Spleen (tissue), 7 donors: ENCODE measurements at regions not wholly inside any gene's neighbourhood (a gene's known extent, or its start where the extent isn't known, plus 50 kb on each side); places are given as distances from the start of the nearest gene placed in this dataset.

Experiments used
- POLR2A ChIP-seq, 3 donors: fragments of 450-650 bp; IDR thresholded peaks; one replicate each; pipeline ENCODE4 v1.5.1; 2017; ENCODE audit warnings: antibody characterized with exemption in 3 of 3, mild to moderate bottlenecking in 1 of 3
- TF ChIP-seq, protein P1 (sequence below), 11 experiments: fragments of 200-600 bp in 7 of 11; fragments of 450-650 bp in 4 of 11; sonication (generic) in 4 of 11; IDR thresholded peaks in 8 of 11; conservative IDR thresholded peaks in 3 of 11; 1 replicate in 7 of 11; 2 replicates in 4 of 11; pipeline versions ENCODE4 v1.4.0 to v1.8.0; 2016 to 2021; ENCODE audit warnings: antibody characterized with exemption in 11 of 11, inconsistent platforms in 4 of 11, mild to moderate bottlenecking in 1 of 11
- donor health status: DM: no; HTN: no; CAD: no; lungs with moderate emphysema.
- donor health status: DM: no; HTN: no; CAD: no.
- donor health status: DM: no; HTN: no; CAD: no.

DNA sequence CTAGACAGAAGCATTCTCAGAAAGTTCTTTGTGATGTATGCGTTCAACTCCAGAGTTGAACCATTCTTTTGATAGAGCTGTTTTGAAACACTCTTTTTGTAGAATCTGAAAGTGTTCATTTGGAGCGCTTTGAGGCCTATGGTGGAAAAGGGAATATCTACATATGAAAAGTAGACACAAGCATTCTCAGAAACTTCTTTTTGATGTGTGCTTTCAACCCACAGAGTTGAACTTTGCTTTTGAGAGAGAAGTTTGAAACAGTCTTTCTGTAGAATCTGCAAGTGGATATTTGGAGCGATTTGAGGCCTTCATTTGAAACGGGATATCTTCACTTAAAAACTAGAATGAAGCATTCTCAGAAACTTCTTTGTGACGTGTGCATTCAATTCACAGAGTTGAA, 582.6 kb upstream of the ZNF337 start:
- TF ChIP-seq, protein P1, sequence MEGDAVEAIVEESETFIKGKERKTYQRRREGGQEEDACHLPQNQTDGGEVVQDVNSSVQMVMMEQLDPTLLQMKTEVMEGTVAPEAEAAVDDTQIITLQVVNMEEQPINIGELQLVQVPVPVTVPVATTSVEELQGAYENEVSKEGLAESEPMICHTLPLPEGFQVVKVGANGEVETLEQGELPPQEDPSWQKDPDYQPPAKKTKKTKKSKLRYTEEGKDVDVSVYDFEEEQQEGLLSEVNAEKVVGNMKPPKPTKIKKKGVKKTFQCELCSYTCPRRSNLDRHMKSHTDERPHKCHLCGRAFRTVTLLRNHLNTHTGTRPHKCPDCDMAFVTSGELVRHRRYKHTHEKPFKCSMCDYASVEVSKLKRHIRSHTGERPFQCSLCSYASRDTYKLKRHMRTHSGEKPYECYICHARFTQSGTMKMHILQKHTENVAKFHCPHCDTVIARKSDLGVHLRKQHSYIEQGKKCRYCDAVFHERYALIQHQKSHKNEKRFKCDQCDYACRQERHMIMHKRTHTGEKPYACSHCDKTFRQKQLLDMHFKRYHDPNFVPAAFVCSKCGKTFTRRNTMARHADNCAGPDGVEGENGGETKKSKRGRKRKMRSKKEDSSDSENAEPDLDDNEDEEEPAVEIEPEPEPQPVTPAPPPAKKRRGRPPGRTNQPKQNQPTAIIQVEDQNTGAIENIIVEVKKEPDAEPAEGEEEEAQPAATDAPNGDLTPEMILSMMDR (IDR thresholded peaks at IDR 0.05 in 8 of 11, conservative IDR thresholded peaks at IDR 0.05 in 3 of 11): no peak
- TF ChIP-seq POLR2A (IDR thresholded peaks at IDR 0.05): no peak
